SH-SY5Y (cell line): ENCODE measurements at regions not wholly inside any gene's neighbourhood (a gene's known extent, or its start where the extent isn't known, plus 50 kb on each side); places are given as distances from the start of the nearest gene placed in this dataset.

Experiments
- GATA2 ChIP-seq: IDR thresholded peaks from 2 replicates; pipeline ENCODE4 v1.6.1; 2011; ENCODE audit warnings: mild to moderate bottlenecking, low read depth, low read length
- GATA3 ChIP-seq: IDR thresholded peaks from 2 replicates; pipeline ENCODE4 v1.6.1; 2011; ENCODE audit warnings: low read depth, mild to moderate bottlenecking, low read length, moderate library complexity

DNA sequence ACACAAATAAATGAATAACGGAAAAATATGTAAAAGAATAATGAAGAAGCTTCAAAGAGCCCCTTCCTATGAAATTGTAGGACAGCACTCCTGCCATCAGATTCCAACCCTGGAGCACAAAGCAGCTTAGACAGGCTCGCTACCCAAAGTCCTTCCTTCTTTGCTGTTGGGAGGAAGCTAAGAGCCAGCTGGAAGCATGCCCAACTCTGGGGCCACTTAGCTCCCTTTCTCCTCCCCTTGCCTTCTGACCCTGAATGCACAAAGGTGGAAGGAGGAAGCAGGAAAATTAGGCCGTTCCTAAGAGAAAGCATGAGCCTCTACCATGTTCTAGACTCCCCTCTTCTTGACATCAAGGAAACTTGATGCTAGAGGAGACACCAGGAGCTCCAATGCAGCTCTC is 700.8 kb downstream of the RNF144A start:
- TF ChIP-seq GATA2 = no peak
- TF ChIP-seq GATA3 = no peak
